Suprapubic skin (tissue), 4 donors: ENCODE measurements at regions not wholly inside any gene's neighbourhood (a gene's known extent, or its start where the extent isn't known, plus 50 kb on each side); places are given as distances from the start of the nearest gene placed in this dataset.

Source experiments
- DNase-seq, 2 donors: peaks; one replicate each; pipeline ENCODE4 v3.0.0-alpha.2; 2019; ENCODE audit warnings: low spot score in 2 of 2
- H3K27ac ChIP-seq: fragments of 200-600 bp; sonication (generic); one replicate; pipeline ENCODE4 v1.5.1; 2019
- H3K27me3 ChIP-seq: fragments of 200-600 bp; sonication (generic); one replicate; pipeline ENCODE4 v1.5.1; 2019
- H3K36me3 ChIP-seq: fragments of 200-600 bp; sonication (generic); one replicate; pipeline ENCODE4 v1.5.1; 2019
- H3K4me1 ChIP-seq: fragments of 200-600 bp; sonication (generic); one replicate; pipeline ENCODE4 v1.5.1; 2019
- H3K4me3 ChIP-seq: fragments of 200-600 bp; sonication (generic); one replicate; pipeline ENCODE4 v1.5.1; 2019; ENCODE audit warnings: mild to moderate bottlenecking
- H3K9me3 ChIP-seq: fragments of 200-600 bp; sonication (generic); one replicate; pipeline ENCODE4 v1.5.1; 2019
- CTCF ChIP-seq, 2 donors: fragments of 200-600 bp in 1 of 2; fragments of 450-650 bp in 1 of 2; sonication (generic) in 1 of 2; IDR thresholded peaks; one replicate each; pipeline ENCODE4 v1.5.1; 2016 to 2019; ENCODE audit warnings: antibody characterized with exemption in 2 of 2, mild to moderate bottlenecking in 1 of 2, moderate library complexity in 1 of 2
- EP300 ChIP-seq: sonication (generic); formaldehyde crosslinking; IDR thresholded peaks from one replicate; pipeline ENCODE4 v1.6.1; 2017; ENCODE audit warnings: antibody characterized with exemption
- POLR2A ChIP-seq, 2 donors: fragments of 450-650 bp; IDR thresholded peaks; one replicate each; pipeline ENCODE4 v1.6.1; 2017; ENCODE audit warnings: antibody characterized with exemption in 2 of 2, mild to moderate bottlenecking in 2 of 2, moderate library complexity in 2 of 2
- POLR2AphosphoS5 ChIP-seq, 3 donors: sonication (generic); formaldehyde crosslinking; IDR thresholded peaks; one replicate each; pipeline ENCODE4 v1.6.1; 2017; ENCODE audit warnings: antibody characterized with exemption in 3 of 3
- WGBS: methylation state at CpG from one replicate; pipeline ENCODE4 v1.1.5; 2018; 5-methylcytosine and 5-hydroxymethylcytosine counted together

- WGBS = 97% methylated on average over 2 of the region's 2 CpGs
- no peak overlapping the region for H3K4me3 ChIP-seq
- H3K9me3 ChIP-seq = peaks cover 11% of the 10 kb centered on the region
- peaks cover 5% of the 10 kb centered on the region for H3K4me1 ChIP-seq
- H3K27ac ChIP-seq = no peak overlapping the region
- TF ChIP-seq POLR2A (IDR thresholded peaks at IDR 0.05) (no peak), CTCF (IDR thresholded peaks at IDR 0.05) (no peak), POLR2AphosphoS5 (IDR thresholded peaks at IDR 0.05) (no peak), EP300 (no peak)
- H3K27me3 ChIP-seq = no peaks in the 10 kb centered on the region
- no peak for DNase-seq
- H3K36me3 ChIP-seq = no peaks in the 10 kb centered on the region
Measured at GRCh38 chr14:71600309-71600708, 331.9 kb upstream of the RGS6 start.

- no peak for DNase-seq
- Histone ChIP-seq H3K4me3 (no peak overlapping the region), H3K4me1 (peaks cover 2% of the 10 kb centered on the region), H3K27me3 (no peaks in the 10 kb centered on the region), H3K9me3 (peaks cover 11% of the 10 kb centered on the region), H3K36me3 (no peaks in the 10 kb centered on the region), H3K27ac (no peak overlapping the region)
- WGBS = 95% methylated on average over 5 of the region's 5 CpGs
- TF ChIP-seq EP300 (no peak), POLR2A (IDR thresholded peaks at IDR 0.05) (no peak), CTCF (IDR thresholded peaks at IDR 0.05) (no peak), POLR2AphosphoS5 (IDR thresholded peaks at IDR 0.05) (no peak)
Measured at GRCh38 chr14:71602524-71602923, 329.7 kb upstream of the RGS6 start.

- Histone ChIP-seq H3K4me3 (no peak overlapping the region), H3K36me3 (no peaks in the 10 kb centered on the region), H3K27ac (no peak overlapping the region), H3K9me3 (peaks cover 11% of the 10 kb centered on the region), H3K27me3 (no peaks in the 10 kb centered on the region), H3K4me1 (no peaks in the 10 kb centered on the region)
- no peak for DNase-seq
- TF ChIP-seq EP300 (no peak), POLR2A (IDR thresholded peaks at IDR 0.05) (no peak), POLR2AphosphoS5 (IDR thresholded peaks at IDR 0.05) (no peak), CTCF (IDR thresholded peaks at IDR 0.05) (no peak)
Measured at GRCh38 chr14:71604231-71604630, 328.0 kb upstream of the RGS6 start.

GRCh38 chr14:71606064-71606463 is 326.2 kb upstream of the RGS6 start:
- TF ChIP-seq POLR2A (IDR thresholded peaks at IDR 0.05) (no peak), POLR2AphosphoS5 (IDR thresholded peaks at IDR 0.05) (no peak), CTCF (IDR thresholded peaks at IDR 0.05) (no peak), EP300 (no peak)
- DNase-seq = no peak
- Histone ChIP-seq H3K4me1 (peaks cover 9% of the 10 kb centered on the region), H3K36me3 (no peaks in the 10 kb centered on the region), H3K4me3 (no peak overlapping the region), H3K9me3 (no peaks in the 10 kb centered on the region), H3K27me3 (no peaks in the 10 kb centered on the region), H3K27ac (no peak overlapping the region)
- WGBS = 100% methylated on average over 1 of the region's 5 CpGs

- Histone ChIP-seq H3K27me3 (no peaks in the 10 kb centered on the region), H3K36me3 (no peaks in the 10 kb centered on the region), H3K4me3 (no peak overlapping the region), H3K27ac (no peak overlapping the region), H3K4me1 (peaks cover 9% of the 10 kb centered on the region), H3K9me3 (no peaks in the 10 kb centered on the region)
- TF ChIP-seq POLR2AphosphoS5 (IDR thresholded peaks at IDR 0.05) (no peak), POLR2A (IDR thresholded peaks at IDR 0.05) (no peak), EP300 (no peak), CTCF (IDR thresholded peaks at IDR 0.05) (no peak)
- DNase-seq = no peak
- 91% methylated on average over 5 of the region's 5 CpGs for WGBS
Measured at GRCh38 chr14:71606575-71606974, 325.7 kb upstream of the RGS6 start.
